ENCODE measurements at regions not wholly inside any gene's neighbourhood (a gene's known extent, or its start where the extent isn't known, plus 50 kb on each side); places are given as distances from the start of the nearest gene placed in this dataset.
"Not testable (repeated sequence)": the region's sequence is repeated elsewhere in the genome, so short reads cannot be mapped to it uniquely, and the experiment has no call there.

- H3K9me3 ChIP-seq (ENCODE audit: insufficient read depth, low read depth): no peaks in the 10 kb centered on the region
- H3K27me3 ChIP-seq (ENCODE audit: insufficient read depth, low read depth): no peaks in the 10 kb centered on the region
- BruUV-seq (replicated peaks): no TSS peak
- TF ChIP-seq CTCF (conservative IDR thresholded peaks at IDR 0.05) (no peak), EZH2 (IDR thresholded peaks at IDR 0.05; ENCODE audit: low read depth) (no peak)
- ChIA-PET CTCF (no interaction called here), POLR2A (ENCODE audit: unreplicated experiment) (no interaction called here)
- no peaks in the 10 kb centered on the region for H3K9me2 ChIP-seq (ENCODE audit: insufficient read depth)
- no peaks in the 10 kb centered on the region for H3F3A ChIP-seq (ENCODE audit: insufficient read depth, low read depth)
- H3K4me2 ChIP-seq: no peak overlapping the region
- no peaks in the 10 kb centered on the region for H3K79me2 ChIP-seq (ENCODE audit: low read depth)
- H2AFZ ChIP-seq: no peak overlapping the region
- intact Hi-C loops (cut with micrococcal nuclease; ENCODE audit: unreplicated experiment): no loop called here
- no peaks in the 10 kb centered on the region for H3K4me1 ChIP-seq (replicated peaks; ENCODE audit: insufficient read depth)
- no peaks in the 10 kb centered on the region for H4K20me1 ChIP-seq (ENCODE audit: insufficient read depth)
- DNase-seq: no peak
- H3K27ac ChIP-seq: no peak overlapping the region
- H3K4me3 ChIP-seq: no peak overlapping the region
- no peaks in the 10 kb centered on the region for H3K36me3 ChIP-seq (ENCODE audit: low read depth)
Observed at GRCh38 chrX:112440277-112440676, 239.5 kb downstream of the LHFPL1 start.

GRCh38 chrX:112424166-112424565, 255.6 kb downstream of the LHFPL1 start:
- ChIA-PET POLR2A (ENCODE audit: unreplicated experiment) (no interaction called here), CTCF (no interaction called here)
- H3K27ac ChIP-seq: no peak overlapping the region
- intact Hi-C loops (cut with micrococcal nuclease; ENCODE audit: unreplicated experiment): no loop called here
- BruUV-seq (replicated peaks): no TSS peak
- H3K9me3 ChIP-seq (ENCODE audit: insufficient read depth, low read depth): no peaks in the 10 kb centered on the region
- no peaks in the 10 kb centered on the region for H3F3A ChIP-seq (ENCODE audit: insufficient read depth, low read depth)
- no peaks in the 10 kb centered on the region for H3K27me3 ChIP-seq (ENCODE audit: insufficient read depth, low read depth)
- no peaks in the 10 kb centered on the region for H3K4me1 ChIP-seq (replicated peaks; ENCODE audit: insufficient read depth)
- no peak overlapping the region for H3K4me3 ChIP-seq
- H2AFZ ChIP-seq: no peak overlapping the region
- H3K79me2 ChIP-seq (ENCODE audit: low read depth): no peaks in the 10 kb centered on the region
- no peak for TF ChIP-seq CTCF (conservative IDR thresholded peaks at IDR 0.05)
- TF ChIP-seq EZH2 (IDR thresholded peaks at IDR 0.05; ENCODE audit: low read depth): no peak
- no peaks in the 10 kb centered on the region for H3K9me2 ChIP-seq (ENCODE audit: insufficient read depth)
- no peak for DNase-seq
- H3K4me2 ChIP-seq: no peak overlapping the region
- no peaks in the 10 kb centered on the region for H4K20me1 ChIP-seq (ENCODE audit: insufficient read depth)
- no peaks in the 10 kb centered on the region for H3K36me3 ChIP-seq (ENCODE audit: low read depth)

GRCh38 chrX:112391313-112391712, 288.4 kb downstream of the LHFPL1 start:
- Histone ChIP-seq H3K9me2 (ENCODE audit: insufficient read depth) (no peaks in the 10 kb centered on the region), H2AFZ (no peak overlapping the region), H3K4me3 (no peak overlapping the region), H3K9me3 (ENCODE audit: insufficient read depth, low read depth) (no peaks in the 10 kb centered on the region), H3K36me3 (ENCODE audit: low read depth) (no peaks in the 10 kb centered on the region), H3K27ac (no peak overlapping the region), H3K4me1 (replicated peaks; ENCODE audit: insufficient read depth) (no peaks in the 10 kb centered on the region), H3K27me3 (ENCODE audit: insufficient read depth, low read depth) (0 out of 2 replicates have a peak, but pooled peaks cover 3% of the 10 kb centered on the region), H3K4me2 (no peak overlapping the region), H3K79me2 (ENCODE audit: low read depth) (no peaks in the 10 kb centered on the region), H3F3A (ENCODE audit: insufficient read depth, low read depth) (no peaks in the 10 kb centered on the region), H4K20me1 (ENCODE audit: insufficient read depth) (no peaks in the 10 kb centered on the region)
- ChIA-PET CTCF (no interaction called here), POLR2A (ENCODE audit: unreplicated experiment) (no interaction called here)
- TF ChIP-seq EZH2 (IDR thresholded peaks at IDR 0.05; ENCODE audit: low read depth) (no peak), CTCF (conservative IDR thresholded peaks at IDR 0.05) (no peak)
- no TSS peak for BruUV-seq (replicated peaks)
- DNase-seq: no peak
- intact Hi-C loops (cut with micrococcal nuclease; ENCODE audit: unreplicated experiment): no loop called here

GRCh38 chrX:112381649-112382298, 298.0 kb downstream of the LHFPL1 start:
- CTCF ChIA-PET; H2AFZ ChIP-seq; H3K9me2 ChIP-seq (ENCODE audit: insufficient read depth); H3F3A ChIP-seq (ENCODE audit: insufficient read depth, low read depth); H3K9me3 ChIP-seq (ENCODE audit: insufficient read depth, low read depth); H3K79me2 ChIP-seq (ENCODE audit: low read depth); H3K36me3 ChIP-seq (ENCODE audit: low read depth); H4K20me1 ChIP-seq (ENCODE audit: insufficient read depth); H3K27ac ChIP-seq; H3K4me1 ChIP-seq (replicated peaks; ENCODE audit: insufficient read depth); POLR2A ChIA-PET (ENCODE audit: unreplicated experiment); BruUV-seq (replicated peaks); H3K4me2 ChIP-seq; DNase-seq; H3K27me3 ChIP-seq (ENCODE audit: insufficient read depth, low read depth); intact Hi-C loops (cut with micrococcal nuclease; ENCODE audit: unreplicated experiment); H3K4me3 ChIP-seq: not testable (repeated sequence)
